Effector memory CD4-positive, alpha-beta T cell (primary cell): ENCODE measurements at regions not wholly inside any gene's neighbourhood (a gene's known extent, or its start where the extent isn't known, plus 50 kb on each side); places are given as distances from the start of the nearest gene placed in this dataset.
"Not testable (repeated sequence)": the region's sequence is repeated elsewhere in the genome, so short reads cannot be mapped to it uniquely, and the experiment has no call there.

Experiments used
- DNase-seq, 3 donors: peaks; one replicate each; pipeline ENCODE4 v3.0.0-alpha.2; 2020
- H3K27ac ChIP-seq: 2 replicates; pipeline ENCODE4 v1.7.0; 2013; ENCODE audit warnings: mild to moderate bottlenecking, low read length, moderate library complexity; ENCODE audit not compliant: insufficient read depth, poor library complexity, severe bottlenecking
- H3K27me3 ChIP-seq: replicated peaks from 2 replicates; pipeline ENCODE4 v1.7.0; 2013; ENCODE audit warnings: mild to moderate bottlenecking, low read length; ENCODE audit not compliant: insufficient read depth, control insufficient read depth, poor library complexity, severe bottlenecking
- H3K36me3 ChIP-seq: 2 replicates; pipeline ENCODE4 v1.7.0; 2013; ENCODE audit warnings: mild to moderate bottlenecking, low read length, moderate library complexity; ENCODE audit not compliant: control insufficient read depth, insufficient read depth
- H3K4me1 ChIP-seq: 2 replicates; pipeline ENCODE4 v1.7.0; 2013; ENCODE audit warnings: low read length, mild to moderate bottlenecking; ENCODE audit not compliant: control insufficient read depth, insufficient read depth, poor library complexity, severe bottlenecking
- H3K4me3 ChIP-seq: 2 replicates; pipeline ENCODE4 v1.7.0; 2013; ENCODE audit warnings: low read length, low read depth, mild to moderate bottlenecking; ENCODE audit not compliant: insufficient read depth, poor library complexity, severe bottlenecking
- H3K9me3 ChIP-seq: 2 replicates; pipeline ENCODE4 v1.7.0; 2013; ENCODE audit warnings: mild to moderate bottlenecking, low read length, moderate library complexity; ENCODE audit not compliant: control insufficient read depth

DNA sequence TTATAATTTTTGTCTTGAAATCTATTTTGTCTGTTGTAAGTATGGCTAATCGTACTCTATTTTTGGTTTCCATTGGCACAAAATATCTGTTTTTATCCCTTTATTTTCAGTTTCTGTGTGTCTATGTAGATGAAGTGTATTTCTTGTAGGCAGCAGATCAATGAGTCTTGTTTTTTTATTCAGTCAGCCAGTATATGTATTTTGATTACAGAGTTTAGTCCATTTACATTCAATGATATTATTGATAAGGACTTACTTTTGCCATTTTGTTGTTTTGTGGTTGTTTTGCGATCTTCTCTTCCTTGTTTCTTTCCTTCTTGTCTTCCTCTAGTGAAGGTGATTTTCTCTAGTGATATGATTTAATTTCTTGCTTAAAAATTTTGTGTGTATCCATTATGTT lies 336.3 kb upstream of the SPRY2 start:
- H3K27ac ChIP-seq = no peak overlapping the region
- DNase-seq = no peak
- no peaks in the 10 kb centered on the region for H3K36me3 ChIP-seq
- H3K4me1 ChIP-seq = no peaks in the 10 kb centered on the region
- no peaks in the 10 kb centered on the region for H3K9me3 ChIP-seq
- H3K27me3 ChIP-seq = no peaks in the 10 kb centered on the region
- H3K4me3 ChIP-seq = no peak overlapping the region

DNA sequence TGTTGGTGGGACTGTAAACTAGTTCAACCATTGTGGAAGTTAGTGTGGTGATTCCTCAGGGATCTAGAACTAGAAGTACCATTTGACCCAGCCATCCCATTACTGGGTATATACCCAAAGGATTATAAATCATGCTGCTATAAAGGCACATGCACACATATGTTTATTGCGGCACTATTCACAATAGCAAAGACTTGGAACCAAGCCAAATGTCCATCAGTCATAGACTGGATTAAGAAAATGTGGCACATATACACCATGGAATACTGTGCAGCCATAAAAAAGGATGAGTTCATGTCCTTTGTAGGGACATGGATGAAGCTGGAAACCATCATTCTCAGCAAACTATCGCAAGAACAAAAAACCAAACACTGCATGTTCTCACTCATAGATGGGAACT lies 334.5 kb upstream of the SPRY2 start:
- H3K36me3 ChIP-seq, H3K9me3 ChIP-seq, DNase-seq: not testable (repeated sequence)

DNA sequence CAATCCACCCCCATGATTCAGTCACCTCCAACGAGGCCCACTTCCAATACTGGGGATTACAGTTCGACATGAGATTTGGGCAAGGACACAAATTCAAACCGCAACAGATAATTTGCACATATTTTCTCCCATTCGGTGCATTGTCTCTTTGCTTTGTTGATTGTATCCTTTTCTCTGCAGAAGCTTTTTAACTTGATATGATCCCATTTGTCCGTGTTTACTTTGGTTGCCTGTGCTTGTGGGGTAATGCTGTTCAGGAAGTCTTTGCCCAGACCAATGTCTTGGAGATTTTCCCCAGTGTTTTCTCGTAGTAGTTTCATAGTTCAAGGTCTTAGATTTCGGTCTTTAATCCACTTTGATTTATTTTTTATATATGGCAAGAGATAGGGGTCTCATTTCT lies 330.8 kb upstream of the SPRY2 start:
- H3K4me1 ChIP-seq = no peaks in the 10 kb centered on the region
- DNase-seq = no peak
- H3K4me3 ChIP-seq = no peak overlapping the region
- no peak overlapping the region for H3K27ac ChIP-seq
- H3K9me3 ChIP-seq = no peaks in the 10 kb centered on the region
- no peaks in the 10 kb centered on the region for H3K36me3 ChIP-seq
- H3K27me3 ChIP-seq = no peaks in the 10 kb centered on the region

More for the DNA sequence above, 334.5 kb upstream of the SPRY2 start:
- H3K4me3 ChIP-seq, H3K27me3 ChIP-seq, H3K4me1 ChIP-seq, H3K27ac ChIP-seq: not testable (repeated sequence)

DNA sequence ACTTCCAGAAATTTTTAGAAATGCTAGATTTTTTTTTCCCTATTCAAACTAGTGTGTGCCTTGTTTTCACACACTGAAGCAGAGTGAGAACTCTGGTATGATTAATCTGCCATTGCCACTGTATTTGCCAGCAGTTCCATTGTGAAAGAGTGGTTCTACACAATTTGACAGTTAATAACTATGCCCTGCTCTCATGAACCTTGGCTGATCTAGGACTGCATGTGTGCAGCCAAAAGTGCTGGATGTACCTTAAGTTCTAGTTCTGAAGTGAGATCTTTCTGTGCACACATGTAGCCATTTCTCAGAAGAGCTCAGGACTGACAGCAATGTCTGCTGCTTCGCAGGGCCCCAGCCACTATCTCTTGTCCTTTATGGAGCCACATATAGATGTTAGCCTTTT lies 328.2 kb upstream of the SPRY2 start:
- H3K27ac ChIP-seq = no peak overlapping the region
- H3K4me1 ChIP-seq = no peaks in the 10 kb centered on the region
- no peak for DNase-seq
- no peaks in the 10 kb centered on the region for H3K9me3 ChIP-seq
- H3K4me3 ChIP-seq = no peak overlapping the region
- no peaks in the 10 kb centered on the region for H3K27me3 ChIP-seq
- H3K36me3 ChIP-seq = no peaks in the 10 kb centered on the region

DNA sequence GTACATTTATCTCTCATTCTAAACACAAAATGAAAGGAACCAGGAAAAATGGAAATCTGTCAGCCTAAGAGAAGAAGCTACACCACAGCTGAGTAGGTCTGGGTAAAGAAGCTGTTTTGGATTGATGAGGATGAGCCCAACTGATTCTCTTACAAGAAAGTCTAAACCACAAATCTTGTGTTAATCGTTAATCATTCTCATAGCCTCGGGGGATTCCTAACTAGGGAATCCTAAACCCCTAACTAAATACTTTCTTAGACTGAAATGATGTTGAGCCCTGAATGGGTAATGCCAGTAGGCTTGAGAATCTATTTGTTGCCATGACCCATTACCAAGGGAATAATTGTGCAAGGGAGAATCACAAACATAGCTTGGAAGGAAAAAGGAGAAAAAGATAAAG lies 327.5 kb upstream of the SPRY2 start:
- Histone ChIP-seq H3K36me3 (no peaks in the 10 kb centered on the region), H3K4me3 (no peak overlapping the region), H3K27me3 (no peaks in the 10 kb centered on the region), H3K4me1 (no peaks in the 10 kb centered on the region), H3K27ac (no peak overlapping the region), H3K9me3 (no peaks in the 10 kb centered on the region)
- DNase-seq = no peak

DNA sequence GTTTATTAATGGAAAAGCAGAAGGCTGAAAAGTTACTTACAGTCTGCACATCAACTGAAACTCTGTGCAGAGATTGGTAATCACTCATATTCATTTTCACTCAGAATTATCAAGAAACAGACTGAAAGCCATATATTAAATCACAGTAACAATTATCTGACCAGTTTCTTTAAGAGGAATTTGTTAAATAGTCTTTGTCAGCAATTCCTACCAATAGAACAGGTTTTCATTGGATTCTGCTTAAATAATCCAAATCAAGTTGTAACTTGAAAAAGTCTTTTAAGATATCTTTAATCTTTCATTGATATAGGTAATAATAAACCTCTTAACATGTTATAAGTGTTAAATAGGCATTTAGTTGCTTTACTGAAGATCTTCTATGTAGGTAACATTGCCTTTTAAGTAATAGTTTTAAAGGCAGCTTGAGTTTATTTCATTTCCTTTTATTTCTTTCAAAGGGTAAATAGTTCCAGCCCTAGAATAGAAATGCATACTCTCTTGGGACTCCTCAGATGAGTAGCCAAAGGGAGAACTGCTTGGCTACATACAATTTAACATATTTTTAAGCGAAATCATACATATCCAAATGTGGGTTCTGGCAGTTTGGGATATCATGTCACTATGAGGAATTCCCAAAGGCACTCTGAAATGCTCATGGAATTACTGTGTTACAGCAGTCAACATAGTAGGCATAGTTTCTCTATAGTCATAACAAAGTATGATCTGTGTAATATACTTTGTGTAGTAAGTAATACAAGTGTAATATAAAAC lies 326.0 kb upstream of the SPRY2 start:
- no peaks in the 10 kb centered on the region for H3K9me3 ChIP-seq
- no peak overlapping the region for H3K27ac ChIP-seq
- no peak for DNase-seq
- H3K4me3 ChIP-seq = no peak overlapping the region
- no peaks in the 10 kb centered on the region for H3K27me3 ChIP-seq
- H3K4me1 ChIP-seq = no peaks in the 10 kb centered on the region
- H3K36me3 ChIP-seq = no peaks in the 10 kb centered on the region

DNA sequence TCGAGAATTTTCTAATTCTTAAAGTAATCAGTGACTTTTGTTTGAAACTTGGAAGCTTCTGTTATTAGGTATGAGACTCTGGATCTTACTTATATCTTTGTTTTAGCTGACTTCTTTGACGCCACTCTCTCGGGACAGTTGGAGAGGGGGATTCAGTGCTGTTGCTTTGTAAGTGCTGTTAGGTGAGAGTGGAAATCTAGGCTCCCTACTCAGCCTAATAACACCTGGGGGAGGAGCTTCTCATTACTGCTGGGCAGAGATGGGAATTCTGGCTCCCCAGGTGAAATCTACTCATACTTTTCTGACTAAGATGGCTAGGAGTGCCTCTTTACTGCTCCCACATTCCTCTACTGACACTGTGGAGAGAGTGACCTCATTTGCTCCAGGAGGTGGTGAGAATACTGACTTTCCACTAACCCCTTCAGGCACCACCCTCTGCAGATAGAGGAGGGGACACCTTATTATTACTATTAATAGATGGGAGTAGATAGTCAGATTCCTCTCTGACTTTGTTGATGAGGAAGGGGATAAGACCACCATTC lies 324.9 kb upstream of the SPRY2 start:
- Histone ChIP-seq H3K27me3 (no peaks in the 10 kb centered on the region), H3K36me3 (no peaks in the 10 kb centered on the region), H3K27ac (no peak overlapping the region), H3K4me3 (no peak overlapping the region), H3K4me1 (no peaks in the 10 kb centered on the region), H3K9me3 (no peaks in the 10 kb centered on the region)
- no peak for DNase-seq

DNA sequence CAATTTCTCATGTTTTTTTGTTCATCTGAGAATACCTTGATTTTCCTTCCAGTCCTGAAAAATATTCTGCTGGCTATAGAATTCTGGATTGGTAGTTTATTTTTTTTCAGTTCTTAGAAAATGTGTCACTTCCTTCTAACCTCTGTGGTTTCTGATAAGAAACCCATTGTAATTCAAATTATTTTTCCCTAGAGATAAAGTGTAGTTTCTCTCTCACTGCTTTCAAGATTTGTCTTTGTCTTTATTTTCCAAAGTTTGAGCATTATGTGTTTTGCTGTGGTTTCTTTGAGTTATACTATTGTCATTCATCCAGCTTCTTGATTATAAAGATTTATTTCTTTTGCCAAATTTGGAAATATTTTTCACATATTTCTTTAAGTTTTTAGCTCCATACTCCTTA lies 324.0 kb upstream of the SPRY2 start:
- no peak for DNase-seq

DNA sequence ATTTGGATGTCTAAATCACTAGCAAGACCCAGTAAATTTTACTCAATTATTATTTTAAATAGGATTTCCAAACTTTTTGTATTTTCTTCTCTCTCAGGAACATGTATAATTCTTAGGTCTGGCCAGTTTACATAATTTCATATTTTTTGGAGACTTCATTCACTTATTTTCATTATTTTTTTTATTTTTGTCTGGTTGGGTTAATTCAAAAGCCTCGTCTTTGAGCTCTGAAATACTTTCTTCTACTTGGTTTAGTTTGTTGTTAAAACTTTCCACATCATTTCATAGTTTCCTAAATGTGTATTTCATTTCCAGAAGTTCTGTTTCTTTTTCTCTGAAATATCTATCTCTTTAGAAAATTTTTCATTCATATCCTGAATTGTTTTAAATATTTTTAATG lies 322.9 kb upstream of the SPRY2 start:
- Histone ChIP-seq H3K27me3 (no peaks in the 10 kb centered on the region), H3K4me1 (no peaks in the 10 kb centered on the region), H3K36me3 (no peaks in the 10 kb centered on the region), H3K4me3 (no peak overlapping the region), H3K9me3 (no peaks in the 10 kb centered on the region), H3K27ac (no peak overlapping the region)
- no peak for DNase-seq

More for the DNA sequence above, 324.0 kb upstream of the SPRY2 start:
- Histone ChIP-seq H3K36me3 (no peaks in the 10 kb centered on the region), H3K27ac (no peak overlapping the region), H3K4me3 (no peak overlapping the region), H3K4me1 (no peaks in the 10 kb centered on the region), H3K27me3 (no peaks in the 10 kb centered on the region), H3K9me3 (no peaks in the 10 kb centered on the region)

DNA sequence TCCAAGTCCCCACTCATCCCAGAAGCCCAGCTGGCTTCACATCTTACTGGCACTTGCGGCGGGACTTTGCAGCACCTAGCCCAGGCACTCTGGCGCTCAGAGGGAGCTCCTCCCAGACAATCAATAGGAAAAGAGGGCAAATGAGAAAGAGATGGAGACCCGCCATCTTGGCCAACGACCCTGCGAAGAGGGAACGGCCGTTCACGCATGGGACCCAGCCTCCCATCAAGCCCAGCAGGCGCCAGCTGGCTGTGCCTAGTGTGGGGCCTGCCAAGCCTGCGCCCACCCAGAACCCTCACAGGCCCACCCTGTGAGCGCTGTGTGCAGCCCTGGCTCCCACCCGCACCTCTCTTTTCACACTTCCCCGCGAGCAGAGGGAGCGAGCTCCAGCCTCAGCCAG lies 317.8 kb upstream of the SPRY2 start:
- Histone ChIP-seq H3K4me1 (no peaks in the 10 kb centered on the region), H3K27me3 (no peaks in the 10 kb centered on the region), H3K27ac (no peak overlapping the region), H3K36me3 (no peaks in the 10 kb centered on the region), H3K4me3 (no peak overlapping the region), H3K9me3 (no peaks in the 10 kb centered on the region)
- DNase-seq = no peak
